ENCODE measurements at regions not wholly inside any gene's neighbourhood (a gene's known extent, or its start where the extent isn't known, plus 50 kb on each side); places are given as distances from the start of the nearest gene placed in this dataset.
"Not testable (repeated sequence)": the region's sequence is repeated elsewhere in the genome, so short reads cannot be mapped to it uniquely, and the experiment has no call there.

GRCh38 chr12:59055204-59055860 lies 135.0 kb upstream of the LRIG3 start:
- DNase-seq (ENCODE audit: low read depth): peak; percentile 62
- H3K4me3 ChIP-seq (ENCODE audit: low read length): no peak overlapping the region
- no peak for TF ChIP-seq CTCF (conservative IDR thresholded peaks at IDR 0.05; ENCODE audit: low read length)

GRCh38 chr12:59053266-59053899 lies 133.1 kb upstream of the LRIG3 start:
- not testable (repeated sequence) for DNase-seq (ENCODE audit: low read depth); H3K4me3 ChIP-seq (ENCODE audit: low read length)

- TF ChIP-seq CTCF (conservative IDR thresholded peaks at IDR 0.05; ENCODE audit: low read length): no peak
- no peak for DNase-seq (ENCODE audit: low read depth)
- H3K4me3 ChIP-seq (ENCODE audit: low read length): no peak overlapping the region
These were observed 126.6 kb upstream of the LRIG3 start for GRCh38 chr12:59046763-59047534.

GRCh38 chr12:59044791-59045190 lies 124.5 kb upstream of the LRIG3 start:
- DNase-seq (ENCODE audit: low read depth): no peak
- no peak for TF ChIP-seq CTCF (conservative IDR thresholded peaks at IDR 0.05; ENCODE audit: low read length)
- no peak overlapping the region for H3K4me3 ChIP-seq (ENCODE audit: low read length)

DNA sequence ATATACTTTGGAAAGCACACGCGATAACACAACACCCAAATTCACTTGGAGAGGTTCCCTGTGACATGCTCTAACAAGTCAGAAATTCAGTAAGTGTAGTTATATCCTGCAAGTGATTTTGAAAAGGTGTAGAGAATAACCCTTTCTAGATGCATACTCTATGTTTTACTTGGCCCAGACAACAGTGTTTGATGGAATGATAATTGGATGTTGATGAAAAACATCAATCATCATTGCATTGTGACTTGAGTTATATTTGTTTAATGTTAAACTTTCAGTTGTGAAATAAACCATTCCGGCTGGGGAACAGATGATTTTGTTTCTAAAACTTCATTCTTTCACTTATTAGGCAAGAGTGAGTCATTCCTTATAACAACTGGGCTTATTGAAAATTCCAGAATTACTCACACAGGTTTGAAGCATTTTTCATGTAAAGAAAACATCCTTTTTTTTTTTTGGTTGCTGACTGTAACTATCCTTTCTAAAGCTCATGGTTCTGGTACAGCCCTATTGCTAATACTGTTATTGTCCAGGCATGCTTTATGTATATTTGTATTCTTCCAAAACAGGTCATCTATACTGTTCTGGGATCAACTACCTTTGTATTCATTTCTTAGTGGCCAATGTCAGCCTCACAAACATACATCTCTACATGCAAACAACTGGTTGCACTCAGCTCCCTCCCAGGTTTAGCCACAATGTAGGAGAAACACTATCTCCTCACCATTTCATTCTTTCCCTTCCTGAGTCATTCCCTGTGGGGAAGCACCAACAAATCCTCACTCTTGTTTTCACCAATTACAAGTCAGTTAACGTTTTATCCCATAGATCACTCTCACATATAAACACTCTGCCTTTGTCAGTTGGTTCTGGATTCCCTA lies 121.2 kb upstream of the LRIG3 start:
- peak overlapping the region; percentile 7; the same call in 1 of the 2 replicates for H3K4me3 ChIP-seq (ENCODE audit: low read length)
- DNase-seq (ENCODE audit: low read depth): peak; percentile 94
- no peak for TF ChIP-seq CTCF (conservative IDR thresholded peaks at IDR 0.05; ENCODE audit: low read length)

- no peak overlapping the region for H3K4me3 ChIP-seq (ENCODE audit: low read length)
- no peak for TF ChIP-seq CTCF (conservative IDR thresholded peaks at IDR 0.05; ENCODE audit: low read length)
- peak; percentile 96 for DNase-seq (ENCODE audit: low read depth)
These were observed 120.4 kb upstream of the LRIG3 start for GRCh38 chr12:59040656-59041055.

DNA sequence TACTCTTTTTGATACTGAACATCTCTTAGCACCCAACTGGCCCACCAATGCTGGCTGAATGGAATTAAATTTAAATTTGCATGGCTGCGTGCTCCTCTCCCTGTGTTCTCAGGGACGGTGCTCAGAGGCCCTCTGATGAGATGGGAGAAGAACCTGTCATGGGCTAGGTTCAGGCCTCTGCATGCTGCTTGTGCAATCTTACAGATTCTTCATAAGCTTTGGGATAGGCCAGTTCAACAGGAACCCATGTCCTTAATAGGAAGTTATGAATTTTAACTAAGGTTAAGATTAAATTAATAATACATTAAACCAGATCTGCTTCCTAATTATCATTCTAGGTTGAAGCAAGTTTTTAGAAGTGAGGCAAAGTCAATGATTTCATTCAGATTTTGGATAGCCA lies 119.7 kb upstream of the LRIG3 start:
- TF ChIP-seq CTCF (conservative IDR thresholded peaks at IDR 0.05; ENCODE audit: low read length): no peak

More for the DNA sequence above, 119.7 kb upstream of the LRIG3 start:
- peak; percentile 12 for DNase-seq (ENCODE audit: low read depth)
- H3K4me3 ChIP-seq (ENCODE audit: low read length): no peak overlapping the region

All from AG10803 (cell line).